HepG2 (cell line): ENCODE measurements at regions not wholly inside any gene's neighbourhood (a gene's known extent, or its start where the extent isn't known, plus 50 kb on each side); places are given as distances from the start of the nearest gene placed in this dataset.

Experiments used
- ATAC-seq: fragments of 200-7000 bp; cut with Tn5 transposase; 3 replicates; pipeline ENCODE4 v1.9.1; 2020; ENCODE audit warnings: mild to moderate bottlenecking, moderate library complexity
- BruUV-seq: library from RNA; stranded (reverse); fragments of 400-500 nt; replicated peaks from 2 replicates; lab custom pipeline; 2021; lab: Mats Ljungman, UMichigan
- CTCF ChIA-PET: fragments of 300-600 bp; formaldehyde crosslinking; extraction: SDS; loops from one replicate; lab custom pipeline; 2021; ENCODE audit warnings: low total read pairs, inconsistent platforms, low intra/inter-chr PET ratio; lab: Yijun Ruan, JAX
- POLR2A ChIA-PET: fragments of 350-600 bp; sonication (Branson Sonifier 250); formaldehyde crosslinking; loops from one replicate; lab custom pipeline; 2020; ENCODE audit warnings: antibody characterized with exemption, inconsistent platforms; lab: Yijun Ruan, JAX
- DNase-seq: peaks from one replicate; pipeline ENCODE4 v3.0.0-alpha.2; 2015; ENCODE audit warnings: low spot score
- FAIRE-seq: peaks from 3 replicates; lab custom pipeline; 2011; peaks lifted over from hg19 to GRCh38; lab: Jason Lieb, UNC
- H2AFZ ChIP-seq: one replicate; pipeline ENCODE4 v1.6.1; 2011; ENCODE audit warnings: low read length, inconsistent platforms
- H3K27ac ChIP-seq: fragments of 300-600 bp; 3 replicates; pipeline ENCODE4 v1.8.0; 2011; ENCODE audit warnings: mixed run types, mild to moderate bottlenecking, mixed read lengths, low read length, inconsistent platforms; ENCODE audit not compliant: insufficient read depth; ENCODE audit errors: extremely low read length
- H3K27me3 ChIP-seq, 2 experiments: fragments of 200-600 bp in 1 of 2; 2 replicates in 1 of 2; 3 replicates in 1 of 2; pipeline versions ENCODE4 v1.6.0 to v1.8.0; 2011; ENCODE audit warnings: low read length in 2 of 2, mild to moderate bottlenecking in 2 of 2, moderate library complexity in 2 of 2, inconsistent platforms in 1 of 2; ENCODE audit not compliant: insufficient read depth in 2 of 2, control insufficient read depth in 1 of 2
- H3K36me3 ChIP-seq, 2 experiments: fragments of 200-600 bp in 1 of 2; replicated peaks in 1 of 2; 2 replicates in 1 of 2; 3 replicates in 1 of 2; pipeline versions ENCODE4 v1.5.1 to v1.8.0; 2011; ENCODE audit warnings: low read length in 2 of 2, inconsistent platforms in 1 of 2; ENCODE audit not compliant: insufficient read depth in 2 of 2, control insufficient read depth in 1 of 2
- H3K4me1 ChIP-seq: 2 replicates; pipeline ENCODE4 v1.5.1; 2012; ENCODE audit warnings: low read length, inconsistent platforms; ENCODE audit not compliant: insufficient read depth
- H3K4me2 ChIP-seq: 2 replicates; pipeline ENCODE4 v1.6.0; 2011; ENCODE audit warnings: low read depth, low read length, inconsistent platforms
- H3K4me3 ChIP-seq, 3 experiments: fragments of 200-600 bp in 1 of 3; sonication (generic), shearing (Covaris generic) in 1 of 3; replicated peaks in 1 of 3; 2 replicates each; pipeline ENCODE4 v1.5.1; 2011 to 2016; ENCODE audit warnings: low read length in 3 of 3, inconsistent platforms in 2 of 3, low read depth in 2 of 3, mild to moderate bottlenecking in 2 of 3, control low read depth in 1 of 3, mixed read lengths in 1 of 3; ENCODE audit not compliant: insufficient read depth in 1 of 3
- H3K79me2 ChIP-seq: one replicate; pipeline ENCODE4 v1.6.1; 2011; ENCODE audit warnings: low read length, inconsistent platforms; ENCODE audit not compliant: insufficient read depth
- H3K9ac ChIP-seq: 2 replicates; pipeline ENCODE4 v1.6.0; 2011; ENCODE audit warnings: mild to moderate bottlenecking, low read depth, low read length, inconsistent platforms; ENCODE audit not compliant: insufficient read depth
- H3K9me3 ChIP-seq: 2 replicates; pipeline ENCODE4 v1.5.1; 2012; ENCODE audit warnings: mild to moderate bottlenecking, low read length
- H4K20me1 ChIP-seq: 2 replicates; pipeline ENCODE4 v1.6.0; 2011; ENCODE audit warnings: inconsistent platforms, mild to moderate bottlenecking, low read length, moderate library complexity; ENCODE audit not compliant: insufficient read depth
- CREB1 ChIP-seq, 2 experiments: fragments of 450-650 bp in 1 of 2; IDR thresholded peaks; 2 replicates each; pipeline ENCODE4 v1.6.1; 2016 to 2017; ENCODE audit warnings: control low read depth in 1 of 2, mild to moderate bottlenecking in 1 of 2, missing compliant biosample characterization in 1 of 2, missing genetic modification characterization in 1 of 2
- DMAP1 ChIP-seq: IDR thresholded peaks from 2 replicates; pipeline ENCODE4 v1.6.1; 2016
- DZIP1 ChIP-seq: sonication (generic); formaldehyde crosslinking; IDR thresholded peaks from 2 replicates; pipeline ENCODE4 v1.5.0; 2020; ENCODE audit warnings: mild to moderate bottlenecking, missing genetic modification reagents
- JDP2 ChIP-seq: sonication (generic); formaldehyde crosslinking; IDR thresholded peaks from 2 replicates; pipeline ENCODE4 v1.8.1; 2022; ENCODE audit warnings: missing genetic modification reagents, borderline replicate concordance
- JUND ChIP-seq: sonication (generic); formaldehyde crosslinking; IDR thresholded peaks from 2 replicates; pipeline ENCODE4 v1.8.0; 2022; ENCODE audit warnings: mild to moderate bottlenecking, missing genetic modification reagents
- KDM1A ChIP-seq: IDR thresholded peaks from 2 replicates; pipeline ENCODE4 v1.6.1; 2016; ENCODE audit warnings: missing compliant biosample characterization
- NFE2L1 ChIP-seq: sonication (generic); formaldehyde crosslinking; IDR thresholded peaks from 2 replicates; pipeline ENCODE4 v1.4.0; 2020; ENCODE audit warnings: missing genetic modification reagents, mild to moderate bottlenecking, borderline replicate concordance
- SNAPC2 ChIP-seq: sonication (generic); formaldehyde crosslinking; IDR thresholded peaks from 2 replicates; pipeline ENCODE4 v1.8.1; 2022; ENCODE audit warnings: mild to moderate bottlenecking, missing genetic modification reagents
- ZNF264 ChIP-seq: sonication (generic); formaldehyde crosslinking; IDR thresholded peaks from 2 replicates; pipeline ENCODE4 v1.4.0; 2020; ENCODE audit warnings: missing genetic modification reagents
- ZNF382 ChIP-seq: sonication (generic); formaldehyde crosslinking; IDR thresholded peaks from 2 replicates; pipeline ENCODE4 v1.5.0; 2020; ENCODE audit warnings: missing genetic modification reagents, mild to moderate bottlenecking, borderline replicate concordance
- ZNF605 ChIP-seq: sonication (generic); formaldehyde crosslinking; IDR thresholded peaks from 2 replicates; pipeline ENCODE4 v1.8.0; 2022; ENCODE audit warnings: mild to moderate bottlenecking, missing genetic modification reagents
- ZUFSP ChIP-seq: sonication (generic); formaldehyde crosslinking; IDR thresholded peaks from 2 replicates; pipeline ENCODE4 v1.9.0; 2021; ENCODE audit warnings: missing genetic modification reagents, mild to moderate bottlenecking, borderline replicate concordance
- WGBS: methylation state at CpG from one replicate; pipeline ENCODE4 v1.1.6; 2017; ENCODE audit warnings: low lambda C conversion rate; 5-methylcytosine and 5-hydroxymethylcytosine counted together
- in situ Hi-C: cut with HindIII; loops from 2 replicates; pipeline ENCODE4 v1.10.0; 2017; ENCODE audit warnings: low pct_unique_long_range_greater_than_20kb; ENCODE audit not compliant: extremely low pct_ligation_motif_present
- intact Hi-C: fragments of 100-400 bp; cut with micrococcal nuclease; formaldehyde crosslinking; loops from one replicate; pipeline ENCODE4 v1.10.0; 2022; ENCODE audit not compliant: unreplicated experiment

- TF ChIP-seq NFE2L1 (CRISPR knock-in tag) (no peak), SNAPC2 (CRISPR knock-in tag) (no peak), ZNF382 (CRISPR knock-in tag) (no peak), DZIP1 (no peak), CREB1 (IDR thresholded peaks at IDR 0.05) (0 out of 2 replicates have a peak, but pooled peaks have one; percentile 8), CREB1 (CRISPR knock-in tag; IDR thresholded peaks at IDR 0.05) (no peak), ZNF264 (CRISPR knock-in tag) (no peak)
- TF ChIP-seq, all 625 proteins: peak for 2
Observed at GRCh38 chr3:7957024-7957423, 544.6 kb upstream of the LMCD1 start (continued).

GRCh38 chr3:7959094-7959493 lies 542.5 kb upstream of the LMCD1 start:
- Histone ChIP-seq H2AFZ (no peak overlapping the region), H3K4me1 (no peaks in the 10 kb centered on the region), H3K27me3 (no peaks in the 10 kb centered on the region), H3K9ac (no peak overlapping the region), H3K79me2 (no peaks in the 10 kb centered on the region), H3K4me3 (no peak overlapping the region), H3K9me3 (peaks cover 7% of the 10 kb centered on the region), H3K4me2 (no peak overlapping the region), H4K20me1 (no peaks in the 10 kb centered on the region), H3K27ac (no peak overlapping the region), H3K36me3 (no peaks in the 10 kb centered on the region)
- in situ Hi-C loops: no loop called here
- ChIA-PET CTCF (no interaction called here), POLR2A (no interaction called here)
- BruUV-seq: no TSS peak
- DNase-seq (no peak), ATAC-seq (no peak), FAIRE-seq (no peak)
- intact Hi-C loops: no loop called here
- 83% methylated on average over 12 of the region's 15 CpGs for WGBS
- TF ChIP-seq DMAP1 (no peak), JDP2 (no peak), KDM1A (CRISPR knock-in tag) (no peak), ZUFSP (CRISPR knock-in tag) (no peak), JUND (CRISPR knock-in tag) (no peak), ZNF605 (no peak)
